Fibroblast of lung (primary cell): ENCODE measurements at regions not wholly inside any gene's neighbourhood (a gene's known extent, or its start where the extent isn't known, plus 50 kb on each side); places are given as distances from the start of the nearest gene placed in this dataset.

Experiments used
- EZH2 ChIP-seq: IDR thresholded peaks from 2 replicates; pipeline ENCODE4 v1.5.1; 2012; ENCODE audit warnings: low read length, control low read depth, mild to moderate bottlenecking; ENCODE audit errors: missing control alignments
- TF ChIP-seq, protein P1 (sequence below), 2 donors: IDR thresholded peaks in 1 of 2; conservative IDR thresholded peaks in 1 of 2; 1 replicate in 1 of 2; 2 replicates in 1 of 2; pipeline ENCODE4 v1.5.1; 2011 to 2012; ENCODE audit warnings: low read length in 2 of 2, control low read depth in 1 of 2, inconsistent platforms in 1 of 2, low read depth in 1 of 2, mild to moderate bottlenecking in 1 of 2

DNA sequence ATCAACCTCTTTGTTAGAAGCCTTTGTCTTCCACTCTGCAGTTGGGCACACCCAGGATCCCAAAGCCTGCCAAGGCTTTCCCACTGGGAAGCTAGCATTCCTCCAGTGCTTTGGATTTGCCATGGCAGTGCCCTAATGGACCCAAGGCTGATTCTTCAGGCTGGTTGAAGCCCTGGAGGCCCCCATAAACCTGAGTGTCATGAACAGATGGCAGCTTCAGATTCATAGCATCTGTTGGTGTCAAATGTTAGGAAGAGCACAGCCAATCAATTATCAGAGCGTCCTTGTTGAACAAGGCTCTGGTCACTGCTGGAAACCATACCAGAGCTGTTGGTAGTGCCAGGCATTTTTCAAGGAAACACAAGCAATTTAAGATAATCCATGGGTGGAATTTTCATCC, 241.1 kb upstream of the KLF4 start:
- TF ChIP-seq, protein P1, sequence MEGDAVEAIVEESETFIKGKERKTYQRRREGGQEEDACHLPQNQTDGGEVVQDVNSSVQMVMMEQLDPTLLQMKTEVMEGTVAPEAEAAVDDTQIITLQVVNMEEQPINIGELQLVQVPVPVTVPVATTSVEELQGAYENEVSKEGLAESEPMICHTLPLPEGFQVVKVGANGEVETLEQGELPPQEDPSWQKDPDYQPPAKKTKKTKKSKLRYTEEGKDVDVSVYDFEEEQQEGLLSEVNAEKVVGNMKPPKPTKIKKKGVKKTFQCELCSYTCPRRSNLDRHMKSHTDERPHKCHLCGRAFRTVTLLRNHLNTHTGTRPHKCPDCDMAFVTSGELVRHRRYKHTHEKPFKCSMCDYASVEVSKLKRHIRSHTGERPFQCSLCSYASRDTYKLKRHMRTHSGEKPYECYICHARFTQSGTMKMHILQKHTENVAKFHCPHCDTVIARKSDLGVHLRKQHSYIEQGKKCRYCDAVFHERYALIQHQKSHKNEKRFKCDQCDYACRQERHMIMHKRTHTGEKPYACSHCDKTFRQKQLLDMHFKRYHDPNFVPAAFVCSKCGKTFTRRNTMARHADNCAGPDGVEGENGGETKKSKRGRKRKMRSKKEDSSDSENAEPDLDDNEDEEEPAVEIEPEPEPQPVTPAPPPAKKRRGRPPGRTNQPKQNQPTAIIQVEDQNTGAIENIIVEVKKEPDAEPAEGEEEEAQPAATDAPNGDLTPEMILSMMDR (conservative IDR thresholded peaks at IDR 0.05 in 1 of 2, IDR thresholded peaks at IDR 0.05 in 1 of 2; ENCODE audit: low read depth in 1 of 2, low read length in 2 of 2) = no peak
- no peak for TF ChIP-seq EZH2
